ENCODE measurements at regions not wholly inside any gene's neighbourhood (a gene's known extent, or its start where the extent isn't known, plus 50 kb on each side); places are given as distances from the start of the nearest gene placed in this dataset.
"Not testable (repeated sequence)": the region's sequence is repeated elsewhere in the genome, so short reads cannot be mapped to it uniquely, and the experiment has no call there.

- no peak for DNase-seq (ENCODE audit: low spot score)
- no peak for TF ChIP-seq CTCF (IDR thresholded peaks at IDR 0.05; ENCODE audit: extremely low read depth, insufficient read depth, missing control alignments)
- in situ Hi-C loops (cut with MboI; ENCODE audit: low pct_unique_long_range_greater_than_20kb, low sequenced_read_pairs, unreplicated experiment), result no loop called here
These were observed 181.6 kb upstream of the FST start for GRCh38 chr5:53298841-53299240.

DNA sequence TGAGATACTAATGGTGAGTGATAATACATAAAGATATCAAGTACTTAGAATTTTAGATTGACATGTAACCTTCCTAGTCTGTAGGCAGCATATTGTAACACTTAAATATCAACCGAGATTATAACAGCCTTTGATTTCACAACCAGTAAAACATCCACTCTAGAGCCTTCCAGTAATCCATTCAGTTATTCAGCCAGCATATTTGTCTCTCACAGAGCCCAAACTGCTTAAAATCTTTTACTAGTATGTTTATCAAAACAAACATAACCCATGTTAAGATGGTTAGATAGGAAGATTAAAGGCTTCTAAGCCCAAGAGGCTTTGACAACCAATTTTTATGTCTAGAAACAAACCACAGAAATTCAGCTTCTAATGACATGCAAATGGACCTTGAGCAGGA is 177.9 kb upstream of the FST start:
- TF ChIP-seq CTCF (IDR thresholded peaks at IDR 0.05; ENCODE audit: extremely low read depth, insufficient read depth, missing control alignments), result no peak
- in situ Hi-C loops (cut with MboI; ENCODE audit: low pct_unique_long_range_greater_than_20kb, low sequenced_read_pairs, unreplicated experiment), result no loop called here
- no peak for DNase-seq (ENCODE audit: low spot score)

GRCh38 chr5:53303105-53303504 is 177.3 kb upstream of the FST start:
- in situ Hi-C loops (cut with MboI; ENCODE audit: low pct_unique_long_range_greater_than_20kb, low sequenced_read_pairs, unreplicated experiment), result no loop called here
- no peak for DNase-seq (ENCODE audit: low spot score)
- no peak for TF ChIP-seq CTCF (IDR thresholded peaks at IDR 0.05; ENCODE audit: extremely low read depth, insufficient read depth, missing control alignments)

GRCh38 chr5:53305316-53305715 is 175.1 kb upstream of the FST start:
- in situ Hi-C loops (cut with MboI; ENCODE audit: low pct_unique_long_range_greater_than_20kb, low sequenced_read_pairs, unreplicated experiment), result not testable (repeated sequence)

DNA sequence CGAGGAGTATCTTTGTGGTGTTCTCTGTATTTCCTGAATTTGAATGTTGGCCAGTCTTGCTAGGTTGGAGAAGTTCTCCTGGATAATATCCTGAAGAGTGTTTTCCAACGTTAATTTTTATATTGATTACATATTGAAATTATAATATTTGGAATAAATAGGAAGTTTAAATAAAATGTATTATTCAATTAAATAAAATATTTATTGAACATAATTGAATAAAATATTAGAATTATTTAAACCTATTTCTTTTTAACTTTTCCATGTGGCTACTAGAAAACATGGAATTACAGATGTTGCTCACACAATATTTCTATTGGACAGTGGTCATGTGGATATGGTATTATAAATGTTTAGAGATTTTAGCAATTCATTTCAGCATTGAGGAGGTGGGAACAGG is 170.8 kb upstream of the FST start:
- no peak for DNase-seq (ENCODE audit: low spot score)
- in situ Hi-C loops (cut with MboI; ENCODE audit: low pct_unique_long_range_greater_than_20kb, low sequenced_read_pairs, unreplicated experiment), result no loop called here
- TF ChIP-seq CTCF (IDR thresholded peaks at IDR 0.05; ENCODE audit: extremely low read depth, insufficient read depth, missing control alignments), result no peak

More at GRCh38 chr5:53305316-53305715, 175.1 kb upstream of the FST start:
- DNase-seq (ENCODE audit: low spot score), result not testable (repeated sequence)

DNA sequence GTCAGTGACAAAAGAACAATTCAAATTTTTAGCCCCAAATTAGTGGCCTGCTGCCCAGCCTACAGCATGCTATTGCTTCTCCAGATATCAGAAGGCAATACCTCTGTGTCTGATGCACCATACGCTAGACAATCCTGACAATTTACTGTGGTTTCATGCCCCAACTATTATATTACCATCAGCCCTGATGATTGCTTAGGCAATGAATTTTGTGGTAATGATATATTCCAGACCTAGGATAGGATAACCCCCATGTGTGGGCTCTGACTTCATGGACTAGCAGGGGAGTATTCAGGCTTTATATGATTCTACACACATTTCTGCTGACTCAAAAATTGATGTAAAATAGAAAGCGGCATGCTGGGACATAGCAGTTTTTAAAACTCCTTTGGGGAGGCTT is 168.7 kb upstream of the FST start:
- TF ChIP-seq CTCF (IDR thresholded peaks at IDR 0.05; ENCODE audit: extremely low read depth, insufficient read depth, missing control alignments), result no peak
- no peak for DNase-seq (ENCODE audit: low spot score)
- in situ Hi-C loops (cut with MboI; ENCODE audit: low pct_unique_long_range_greater_than_20kb, low sequenced_read_pairs, unreplicated experiment), result no loop called here

GRCh38 chr5:53313145-53313544 is 167.3 kb upstream of the FST start:
- no peak for TF ChIP-seq CTCF (IDR thresholded peaks at IDR 0.05; ENCODE audit: extremely low read depth, insufficient read depth, missing control alignments)
- in situ Hi-C loops (cut with MboI; ENCODE audit: low pct_unique_long_range_greater_than_20kb, low sequenced_read_pairs, unreplicated experiment), result no loop called here
- no peak for DNase-seq (ENCODE audit: low spot score)
